Thyroid gland (tissue), 4 donors: ENCODE measurements at regions not wholly inside any gene's neighbourhood (a gene's known extent, or its start where the extent isn't known, plus 50 kb on each side); places are given as distances from the start of the nearest gene placed in this dataset.

Experiments used
- DNase-seq, 2 donors: peaks; one replicate each; pipeline ENCODE4 v3.0.0-alpha.2; 2019
- H3K27ac ChIP-seq, 3 donors: fragments of 200-600 bp; sonication (generic); 1 replicate in 2 of 3; 2 replicates in 1 of 3; pipeline ENCODE4 v1.5.1; 2016 to 2019; ENCODE audit warnings: mild to moderate bottlenecking in 1 of 3, moderate library complexity in 1 of 3
- H3K27me3 ChIP-seq: fragments of 200-600 bp; sonication (generic); one replicate; pipeline ENCODE4 v1.5.1; 2019
- H3K36me3 ChIP-seq, 2 donors: fragments of 200-600 bp; sonication (generic); one replicate each; pipeline ENCODE4 v1.5.1; 2016 to 2019
- H3K4me1 ChIP-seq, 2 donors: fragments of 200-600 bp; sonication (generic); one replicate each; pipeline ENCODE4 v1.5.1; 2017 to 2019
- H3K4me3 ChIP-seq, 3 donors: fragments of 200-600 bp; sonication (generic); replicated peaks in 1 of 3; 1 replicate in 2 of 3; 2 replicates in 1 of 3; pipeline ENCODE4 v1.5.1; 2016; ENCODE audit warnings: mild to moderate bottlenecking in 1 of 3
- H3K9me3 ChIP-seq: fragments of 200-600 bp; sonication (generic); one replicate; pipeline ENCODE4 v1.5.1; 2017
- POLR2A ChIP-seq, 2 donors: fragments of 450-650 bp; IDR thresholded peaks; one replicate each; pipeline ENCODE4 v1.6.1; 2017; ENCODE audit warnings: antibody characterized with exemption in 2 of 2, mild to moderate bottlenecking in 2 of 2, moderate library complexity in 1 of 2
- WGBS, 2 donors: methylation state at CpG; one replicate each; pipeline ENCODE4 v1.1.5; 2017; 5-methylcytosine and 5-hydroxymethylcytosine counted together
- intact Hi-C: fragments of 100-400 bp; cut with DNase I; formaldehyde crosslinking; loops from one replicate; pipeline ENCODE4 v1.15.1; 2023
- TF ChIP-seq, protein P1 (sequence below), 6 experiments: fragments of 200-600 bp in 3 of 6; fragments of 450-650 bp in 3 of 6; sonication (generic) in 3 of 6; IDR thresholded peaks; one replicate each; pipeline ENCODE4 v1.5.1; 2016 to 2019; ENCODE audit warnings: antibody characterized with exemption in 6 of 6, mild to moderate bottlenecking in 2 of 6, inconsistent platforms in 1 of 6, moderate library complexity in 1 of 6

DNA sequence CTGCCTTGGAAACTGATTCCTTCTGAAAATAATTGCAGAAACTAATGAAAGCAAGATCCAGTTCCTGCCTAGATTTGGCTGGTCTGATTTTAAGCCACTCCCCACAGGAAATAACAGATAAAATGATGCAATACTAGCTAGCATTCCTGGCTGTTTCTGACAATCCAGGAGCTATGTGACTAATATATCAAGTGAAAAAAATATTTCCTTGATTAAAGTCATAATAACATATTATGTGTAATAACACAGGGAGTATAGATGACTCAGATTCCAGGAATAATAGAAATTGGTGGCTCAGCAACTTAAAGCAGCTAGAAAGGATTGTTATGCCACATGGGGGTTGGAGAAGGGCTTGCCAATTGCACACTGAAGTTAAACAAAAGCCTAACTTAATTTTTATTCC lies 182.7 kb upstream of the SALL4 start:
- no peaks in the 10 kb centered on the region for H3K36me3 ChIP-seq
- TF ChIP-seq, protein P1, sequence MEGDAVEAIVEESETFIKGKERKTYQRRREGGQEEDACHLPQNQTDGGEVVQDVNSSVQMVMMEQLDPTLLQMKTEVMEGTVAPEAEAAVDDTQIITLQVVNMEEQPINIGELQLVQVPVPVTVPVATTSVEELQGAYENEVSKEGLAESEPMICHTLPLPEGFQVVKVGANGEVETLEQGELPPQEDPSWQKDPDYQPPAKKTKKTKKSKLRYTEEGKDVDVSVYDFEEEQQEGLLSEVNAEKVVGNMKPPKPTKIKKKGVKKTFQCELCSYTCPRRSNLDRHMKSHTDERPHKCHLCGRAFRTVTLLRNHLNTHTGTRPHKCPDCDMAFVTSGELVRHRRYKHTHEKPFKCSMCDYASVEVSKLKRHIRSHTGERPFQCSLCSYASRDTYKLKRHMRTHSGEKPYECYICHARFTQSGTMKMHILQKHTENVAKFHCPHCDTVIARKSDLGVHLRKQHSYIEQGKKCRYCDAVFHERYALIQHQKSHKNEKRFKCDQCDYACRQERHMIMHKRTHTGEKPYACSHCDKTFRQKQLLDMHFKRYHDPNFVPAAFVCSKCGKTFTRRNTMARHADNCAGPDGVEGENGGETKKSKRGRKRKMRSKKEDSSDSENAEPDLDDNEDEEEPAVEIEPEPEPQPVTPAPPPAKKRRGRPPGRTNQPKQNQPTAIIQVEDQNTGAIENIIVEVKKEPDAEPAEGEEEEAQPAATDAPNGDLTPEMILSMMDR (IDR thresholded peaks at IDR 0.05): no peak
- TF ChIP-seq POLR2A (IDR thresholded peaks at IDR 0.05): no peak
- DNase-seq: no peak
- H3K4me1 ChIP-seq: peaks cover 0 to 10% of the 10 kb centered on the region in 2 donors
- H3K4me3 ChIP-seq: no peak overlapping the region
- H3K27me3 ChIP-seq: no peaks in the 10 kb centered on the region
- H3K27ac ChIP-seq: peak overlapping the region in 1 of 3 donors; percentile 24
- intact Hi-C loops: no loop called here
- H3K9me3 ChIP-seq: no peaks in the 10 kb centered on the region

DNA sequence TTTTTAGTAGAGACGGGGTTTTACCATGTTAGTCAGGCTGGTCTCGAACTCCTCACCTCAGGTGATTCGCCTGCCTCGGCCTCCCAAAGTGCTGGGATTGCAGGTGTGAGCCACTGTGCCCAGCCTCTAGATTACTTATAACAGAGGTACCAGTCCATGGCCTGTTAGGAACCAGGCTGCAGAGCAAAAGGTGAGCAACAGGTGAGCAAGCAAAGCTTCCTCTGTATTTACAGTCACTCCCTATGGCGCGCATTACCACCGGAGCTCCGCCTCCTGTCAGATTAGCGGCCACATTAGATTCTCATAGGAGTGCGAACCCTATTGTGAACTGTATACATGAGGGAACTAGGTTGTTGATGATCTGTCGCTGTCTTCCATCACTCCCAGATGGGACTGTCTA lies 178.0 kb upstream of the SALL4 start:
- no peak for DNase-seq
- Histone ChIP-seq H3K27ac (no peak overlapping the region), H3K4me1 (peaks cover 0 to 8% of the 10 kb centered on the region in 2 donors), H3K36me3 (no peaks in the 10 kb centered on the region), H3K4me3 (no peak overlapping the region), H3K27me3 (no peaks in the 10 kb centered on the region), H3K9me3 (no peaks in the 10 kb centered on the region)
- TF ChIP-seq, protein P1 (IDR thresholded peaks at IDR 0.05): no peak
- TF ChIP-seq POLR2A (IDR thresholded peaks at IDR 0.05): no peak
- intact Hi-C loops: no loop called here
- WGBS, 2 donors: 96 to 98% methylated on average over 11 of the region's 11 CpGs

DNA sequence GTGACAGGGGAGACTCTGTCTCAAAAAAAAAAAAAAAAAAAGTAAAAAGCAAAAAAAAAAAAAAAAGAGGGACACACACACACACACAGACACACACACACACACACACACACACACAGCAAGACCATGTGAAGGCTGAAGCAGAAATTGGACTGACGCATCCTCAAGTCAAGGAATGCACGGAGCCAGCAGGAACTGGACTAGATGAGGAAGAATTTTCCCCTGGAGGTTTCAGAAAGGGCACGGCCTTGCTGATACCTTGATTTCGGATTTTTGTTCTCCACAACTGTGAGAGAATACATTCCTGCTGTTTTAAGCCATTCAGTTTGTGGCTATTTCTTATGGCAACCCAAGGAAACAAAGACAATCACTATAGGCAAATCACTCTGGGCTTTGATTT lies 176.9 kb upstream of the SALL4 start:
- WGBS, 2 donors: 90 to 96% methylated on average over 4 of the region's 4 CpGs
- intact Hi-C loops: no loop called here

DNA sequence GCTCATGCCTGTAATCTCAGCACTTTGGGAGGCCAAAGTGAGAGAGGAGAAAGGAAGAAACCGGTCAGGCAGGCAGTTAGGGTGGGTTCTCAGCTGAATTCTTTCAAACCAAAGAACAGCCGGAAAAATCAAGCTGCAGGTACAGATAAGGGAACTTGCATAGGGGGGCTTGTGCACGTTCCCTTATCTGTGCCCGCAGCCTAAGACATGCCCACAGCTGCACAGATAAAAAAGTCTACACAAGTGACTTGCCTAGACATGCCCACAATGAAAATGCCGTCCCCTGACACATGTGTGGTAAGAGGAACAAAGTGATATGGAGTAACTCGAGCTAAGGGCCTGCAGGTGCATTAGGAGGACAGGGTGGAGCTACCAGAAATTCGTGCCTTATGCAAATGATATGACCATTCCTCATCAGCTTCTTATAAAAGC lies 175.8 kb upstream of the SALL4 start:
- Histone ChIP-seq H3K4me3 (no peak overlapping the region), H3K9me3 (no peaks in the 10 kb centered on the region), H3K27ac (no peak overlapping the region), H3K4me1 (no peaks in the 10 kb centered on the region), H3K27me3 (no peaks in the 10 kb centered on the region), H3K36me3 (no peaks in the 10 kb centered on the region)
- intact Hi-C loops: no loop called here
- TF ChIP-seq, protein P1 (IDR thresholded peaks at IDR 0.05): no peak
- TF ChIP-seq POLR2A (IDR thresholded peaks at IDR 0.05): no peak
- 83 to 92% methylated on average over 7 of the region's 7 CpGs for WGBS, 2 donors
- no peak for DNase-seq

More for the DNA sequence above, 176.9 kb upstream of the SALL4 start:
- H3K27ac ChIP-seq: no peak overlapping the region
- H3K4me3 ChIP-seq: no peak overlapping the region
- no peaks in the 10 kb centered on the region for H3K9me3 ChIP-seq
- no peak for TF ChIP-seq POLR2A (IDR thresholded peaks at IDR 0.05)
- TF ChIP-seq, protein P1 (IDR thresholded peaks at IDR 0.05): no peak
- no peaks in the 10 kb centered on the region for H3K27me3 ChIP-seq
- H3K36me3 ChIP-seq: no peaks in the 10 kb centered on the region
- DNase-seq: no peak
- H3K4me1 ChIP-seq: no peaks in the 10 kb centered on the region

DNA sequence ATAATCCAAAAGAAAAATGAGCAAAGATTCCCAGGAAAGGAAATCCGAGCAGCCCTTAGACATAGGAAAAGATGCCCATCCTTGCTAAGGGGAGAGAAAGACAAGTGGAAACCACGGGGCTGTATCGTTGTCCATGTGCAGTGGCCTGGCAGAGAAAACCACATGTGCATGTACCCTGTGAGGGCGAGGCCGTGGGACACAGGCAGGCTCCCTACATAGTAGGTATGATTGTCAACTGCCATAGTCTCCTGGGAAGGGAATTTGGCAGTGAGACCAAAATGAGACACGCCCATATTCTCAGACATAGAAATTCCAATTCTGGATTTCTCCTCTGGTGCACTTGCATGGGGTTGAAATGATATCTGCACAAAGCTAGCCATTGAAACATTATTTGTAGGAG lies 169.7 kb upstream of the SALL4 start:
- H3K4me3 ChIP-seq: no peak overlapping the region
- TF ChIP-seq, protein P1 (IDR thresholded peaks at IDR 0.05): no peak
- TF ChIP-seq POLR2A (IDR thresholded peaks at IDR 0.05): no peak
- DNase-seq: no peak
- H3K4me1 ChIP-seq: no peaks in the 10 kb centered on the region
- intact Hi-C loops: no loop called here
- no peaks in the 10 kb centered on the region for H3K36me3 ChIP-seq
- 82% methylated on average over 6 of the region's 6 CpGs for WGBS, 2 donors
- H3K27ac ChIP-seq: no peak overlapping the region
- H3K9me3 ChIP-seq: no peaks in the 10 kb centered on the region
- H3K27me3 ChIP-seq: no peaks in the 10 kb centered on the region
